SU-DHL-6 (cell line): ENCODE measurements at regions not wholly inside any gene's neighbourhood (a gene's known extent, or its start where the extent isn't known, plus 50 kb on each side); places are given as distances from the start of the nearest gene placed in this dataset.

Source experiments
- EZH2phosphoT487 ChIP-seq: fragments of 200-600 bp; sonication (generic), shearing (Covaris generic); conservative IDR thresholded peaks from 2 replicates; pipeline ENCODE4 v1.6.1; 2018; ENCODE audit warnings: mild to moderate bottlenecking, antibody characterized with exemption, low read length, moderate library complexity, mixed read lengths
- TF ChIP-seq, protein P1 (sequence below): fragments of 200-600 bp; sonication (generic); IDR thresholded peaks from one replicate; pipeline ENCODE4 v1.5.1; 2017; ENCODE audit warnings: antibody characterized with exemption, mild to moderate bottlenecking, low read length, moderate library complexity; ENCODE audit not compliant: insufficient read depth, poor library complexity, severe bottlenecking

DNA sequence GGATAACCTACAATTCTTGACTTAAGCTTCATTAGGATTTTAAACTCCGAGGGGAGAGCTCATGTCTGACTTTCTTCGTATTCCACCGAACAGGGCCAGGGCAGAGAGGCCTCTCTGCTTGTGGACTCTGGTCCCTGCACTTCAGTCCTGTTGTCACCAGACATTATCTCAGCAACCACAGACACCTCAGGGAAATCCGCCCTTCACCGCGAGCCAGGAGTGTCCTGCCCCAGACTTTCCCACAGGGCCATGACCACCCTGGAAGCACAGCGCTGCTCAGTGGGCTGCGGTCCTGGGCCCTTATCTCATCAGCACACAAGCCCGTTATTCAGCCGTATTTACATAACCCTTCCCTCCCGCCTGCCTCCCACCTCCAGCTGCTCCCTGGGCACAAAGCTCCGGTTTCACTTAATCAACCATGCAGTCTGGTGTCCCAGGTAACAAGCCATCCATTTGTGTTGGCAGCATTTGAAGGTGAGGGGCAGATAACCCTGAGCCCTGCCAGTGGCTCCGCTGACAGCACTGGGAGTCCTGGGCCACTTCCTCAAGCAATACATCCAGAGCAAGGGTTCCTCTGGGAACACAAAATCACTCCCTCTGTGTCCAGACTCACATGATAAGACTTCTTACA is 122.8 kb upstream of the RAB4A start:
- TF ChIP-seq, protein P1, sequence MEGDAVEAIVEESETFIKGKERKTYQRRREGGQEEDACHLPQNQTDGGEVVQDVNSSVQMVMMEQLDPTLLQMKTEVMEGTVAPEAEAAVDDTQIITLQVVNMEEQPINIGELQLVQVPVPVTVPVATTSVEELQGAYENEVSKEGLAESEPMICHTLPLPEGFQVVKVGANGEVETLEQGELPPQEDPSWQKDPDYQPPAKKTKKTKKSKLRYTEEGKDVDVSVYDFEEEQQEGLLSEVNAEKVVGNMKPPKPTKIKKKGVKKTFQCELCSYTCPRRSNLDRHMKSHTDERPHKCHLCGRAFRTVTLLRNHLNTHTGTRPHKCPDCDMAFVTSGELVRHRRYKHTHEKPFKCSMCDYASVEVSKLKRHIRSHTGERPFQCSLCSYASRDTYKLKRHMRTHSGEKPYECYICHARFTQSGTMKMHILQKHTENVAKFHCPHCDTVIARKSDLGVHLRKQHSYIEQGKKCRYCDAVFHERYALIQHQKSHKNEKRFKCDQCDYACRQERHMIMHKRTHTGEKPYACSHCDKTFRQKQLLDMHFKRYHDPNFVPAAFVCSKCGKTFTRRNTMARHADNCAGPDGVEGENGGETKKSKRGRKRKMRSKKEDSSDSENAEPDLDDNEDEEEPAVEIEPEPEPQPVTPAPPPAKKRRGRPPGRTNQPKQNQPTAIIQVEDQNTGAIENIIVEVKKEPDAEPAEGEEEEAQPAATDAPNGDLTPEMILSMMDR: no peak
- TF ChIP-seq EZH2phosphoT487: no peak
